ENCODE measurements at regions not wholly inside any gene's neighbourhood (a gene's known extent, or its start where the extent isn't known, plus 50 kb on each side); places are given as distances from the start of the nearest gene placed in this dataset.

DNA sequence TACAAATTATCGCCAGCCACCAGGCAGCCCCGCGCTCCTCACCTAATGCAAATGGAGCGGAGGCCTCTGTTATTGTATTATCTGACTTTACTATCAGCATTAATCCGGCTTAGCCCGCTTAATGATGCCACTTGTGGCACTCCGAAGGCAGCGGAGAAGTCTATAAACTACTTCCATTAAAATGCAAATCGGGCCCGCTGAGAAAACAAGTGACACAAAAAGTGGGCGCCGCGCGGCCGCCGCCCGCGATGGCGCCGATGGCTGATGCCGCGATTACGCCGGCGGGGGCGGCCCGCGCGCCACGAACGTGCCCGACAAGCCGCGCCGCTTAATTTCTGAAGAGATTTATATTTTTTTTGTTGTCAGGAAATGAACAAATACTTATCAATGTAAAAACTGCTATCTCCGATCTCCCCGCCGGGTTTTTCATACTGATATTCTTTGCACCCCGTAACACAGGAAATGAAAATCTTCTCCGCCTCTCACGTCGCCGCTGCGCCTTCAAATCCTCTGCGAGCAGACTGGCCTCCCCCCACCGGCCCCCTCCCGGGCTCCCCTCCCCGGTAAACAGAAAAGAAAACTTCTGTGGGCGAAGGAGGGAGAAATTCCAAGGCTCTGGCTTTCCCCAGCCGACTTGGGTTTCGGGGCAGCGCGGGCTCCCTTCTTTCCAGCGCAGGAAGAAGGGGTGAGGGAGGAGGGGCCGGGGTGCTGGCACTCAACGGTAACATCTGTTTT lies 221.8 kb downstream of the INSIG2 start:
- Mint-ChIP-seq H3K4me3 (peak overlapping the region; percentile 90), H3K9me3 (no peaks in the 10 kb centered on the region), H3K27ac (peak overlapping the region; percentile 94), H3K27me3 (no peaks in the 10 kb centered on the region), H3K36me3 (no peaks in the 10 kb centered on the region), H3K4me1 (no peaks in the 10 kb centered on the region)

DNA sequence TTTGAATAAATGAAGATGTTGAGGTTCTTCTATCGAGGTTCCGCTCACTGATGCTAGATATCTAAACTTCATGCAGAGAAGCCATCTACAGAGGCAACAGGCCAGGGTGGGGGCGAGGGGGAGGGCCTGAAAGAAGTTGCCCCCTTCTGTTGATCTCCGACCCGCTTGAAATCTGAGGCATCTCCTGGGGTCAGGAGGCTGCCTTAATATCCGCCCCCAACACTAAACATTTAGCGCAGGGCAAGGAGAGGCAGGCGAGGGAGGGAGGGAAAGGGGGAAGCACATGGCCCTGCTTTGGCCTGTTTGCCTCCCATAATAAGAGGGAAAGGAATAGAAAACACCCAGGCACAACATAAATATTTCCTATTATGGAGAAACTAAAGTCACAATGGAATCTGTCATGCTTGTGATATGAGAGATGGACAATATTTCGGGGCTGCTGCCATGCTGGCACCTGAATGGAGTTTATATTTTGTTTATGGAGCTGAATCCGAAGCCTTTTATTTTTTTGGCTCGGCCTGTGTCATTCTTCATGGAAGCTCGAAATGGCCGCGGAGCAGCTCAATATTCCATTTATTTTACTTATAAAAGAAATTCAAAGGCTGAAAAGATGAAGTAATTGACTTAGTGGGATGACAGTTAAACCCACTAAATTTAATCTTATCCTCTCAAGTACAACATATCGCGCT lies 221.1 kb downstream of the INSIG2 start:
- H3K27me3 Mint-ChIP-seq = no peaks in the 10 kb centered on the region
- no peaks in the 10 kb centered on the region for H3K4me1 Mint-ChIP-seq
- no peaks in the 10 kb centered on the region for H3K36me3 Mint-ChIP-seq
- H3K4me3 Mint-ChIP-seq = peak overlapping the region; percentile 90
- H3K9me3 Mint-ChIP-seq = no peaks in the 10 kb centered on the region
- H3K27ac Mint-ChIP-seq = peak overlapping the region; percentile 94

- Mint-ChIP-seq H3K9me3 (no peaks in the 10 kb centered on the region), H3K27ac (no peak overlapping the region), H3K36me3 (no peaks in the 10 kb centered on the region)
Measured at GRCh38 chr2:118307864-118308263, 219.6 kb downstream of the INSIG2 start.

DNA sequence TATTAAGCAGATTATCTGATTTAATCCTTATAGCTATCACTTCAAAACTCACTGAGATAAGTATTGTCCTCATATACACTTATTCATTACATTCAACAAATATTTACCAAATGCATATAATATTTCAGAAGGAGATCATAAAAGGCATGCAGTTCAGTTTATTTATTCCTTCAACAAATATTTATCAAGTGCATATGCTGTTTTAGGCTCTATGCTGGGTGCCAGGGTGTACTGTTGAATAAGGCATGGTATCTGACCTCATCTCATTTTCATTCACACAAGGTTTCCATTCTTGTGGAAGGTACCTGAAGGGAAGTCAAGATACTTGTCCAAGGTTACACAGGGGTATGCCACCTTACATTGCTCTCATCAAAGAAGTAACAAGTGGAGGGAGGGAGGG lies 213.0 kb downstream of the INSIG2 start:
- no peaks in the 10 kb centered on the region for H3K9me3 Mint-ChIP-seq
- H3K4me1 Mint-ChIP-seq = no peaks in the 10 kb centered on the region
- H3K4me3 Mint-ChIP-seq = no peak overlapping the region
- no peaks in the 10 kb centered on the region for H3K36me3 Mint-ChIP-seq
- H3K27me3 Mint-ChIP-seq = peaks cover 9% of the 10 kb centered on the region
- no peak overlapping the region for H3K27ac Mint-ChIP-seq

More at GRCh38 chr2:118307864-118308263, 219.6 kb downstream of the INSIG2 start:
- no peaks in the 10 kb centered on the region for H3K27me3 Mint-ChIP-seq
- no peaks in the 10 kb centered on the region for H3K4me1 Mint-ChIP-seq
- H3K4me3 Mint-ChIP-seq = no peak overlapping the region

- Mint-ChIP-seq H3K4me3 (no peak overlapping the region), H3K27ac (no peak overlapping the region), H3K4me1 (no peaks in the 10 kb centered on the region), H3K27me3 (peaks cover 9% of the 10 kb centered on the region), H3K9me3 (no peaks in the 10 kb centered on the region), H3K36me3 (no peaks in the 10 kb centered on the region)
Measured at GRCh38 chr2:118300832-118301231, 212.6 kb downstream of the INSIG2 start.

DNA sequence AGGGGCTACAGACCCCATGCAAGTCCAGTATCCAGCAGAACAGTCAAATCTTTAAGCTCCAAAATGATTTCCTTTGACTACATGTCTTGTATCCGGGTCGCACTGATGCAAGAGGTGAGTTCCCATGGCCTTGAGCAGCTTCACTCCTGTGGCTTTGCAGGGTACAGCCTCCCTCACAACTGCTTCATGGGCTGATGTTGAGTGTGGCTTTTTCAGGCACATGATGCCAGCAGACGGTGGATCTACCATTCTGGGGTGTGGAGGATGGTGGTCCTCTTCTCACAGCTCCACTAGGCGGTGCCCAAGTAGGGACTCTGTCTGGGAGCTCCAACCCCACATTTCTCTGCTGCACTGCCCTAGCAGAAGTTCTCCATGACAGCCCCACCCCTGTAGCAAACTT lies 208.4 kb downstream of the INSIG2 start:
- Mint-ChIP-seq H3K27ac (no peak overlapping the region), H3K9me3 (no peaks in the 10 kb centered on the region), H3K4me1 (no peaks in the 10 kb centered on the region), H3K4me3 (no peak overlapping the region), H3K27me3 (peaks cover 10% of the 10 kb centered on the region), H3K36me3 (no peaks in the 10 kb centered on the region)

DNA sequence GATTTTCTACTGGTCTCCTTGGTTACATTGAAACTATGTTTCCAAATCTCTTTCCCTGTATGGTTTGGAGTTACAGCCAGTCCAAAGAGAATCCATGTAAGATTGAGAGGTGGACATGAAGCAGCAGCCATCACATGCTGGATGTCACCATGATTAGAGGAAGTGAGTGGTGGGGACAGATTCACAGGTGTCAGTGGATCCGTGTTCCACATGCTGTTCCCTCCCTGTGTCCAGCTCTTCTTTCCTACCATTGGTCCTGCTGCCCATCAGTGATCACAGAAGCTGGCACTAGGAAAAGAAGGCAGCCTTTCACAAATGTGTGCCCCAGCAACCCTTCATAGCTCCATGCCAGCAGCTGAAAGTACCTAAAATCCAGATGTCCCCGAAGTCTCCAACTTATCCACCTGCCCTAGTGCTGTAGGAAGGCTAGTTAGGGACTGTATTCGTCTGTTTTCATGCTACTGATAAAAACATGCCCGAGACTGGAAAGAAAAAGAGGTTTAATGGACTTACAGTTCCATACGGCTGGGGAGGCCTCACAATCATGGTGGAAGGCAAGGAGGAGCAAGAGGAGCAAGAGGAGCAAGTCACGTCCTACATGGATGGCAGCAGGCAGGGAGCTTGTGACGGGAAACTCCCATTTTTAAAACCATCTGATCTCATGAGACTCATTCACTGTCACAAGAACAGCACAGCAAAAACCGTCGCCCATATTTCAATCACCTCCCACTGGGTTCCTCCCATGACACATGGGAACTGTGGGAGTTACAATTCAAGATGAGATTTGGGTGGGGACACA lies 207.5 kb downstream of the INSIG2 start:
- no peak overlapping the region for H3K4me3 Mint-ChIP-seq
- H3K9me3 Mint-ChIP-seq = no peaks in the 10 kb centered on the region
- H3K4me1 Mint-ChIP-seq = no peaks in the 10 kb centered on the region
- no peaks in the 10 kb centered on the region for H3K36me3 Mint-ChIP-seq
- H3K27ac Mint-ChIP-seq = no peak overlapping the region
- peaks cover 8% of the 10 kb centered on the region for H3K27me3 Mint-ChIP-seq

- Mint-ChIP-seq H3K27ac (no peak overlapping the region), H3K27me3 (peaks cover 4% of the 10 kb centered on the region), H3K4me3 (no peak overlapping the region), H3K9me3 (no peaks in the 10 kb centered on the region), H3K36me3 (no peaks in the 10 kb centered on the region), H3K4me1 (no peaks in the 10 kb centered on the region)
Measured at GRCh38 chr2:118294063-118294462, 205.8 kb downstream of the INSIG2 start.

DNA sequence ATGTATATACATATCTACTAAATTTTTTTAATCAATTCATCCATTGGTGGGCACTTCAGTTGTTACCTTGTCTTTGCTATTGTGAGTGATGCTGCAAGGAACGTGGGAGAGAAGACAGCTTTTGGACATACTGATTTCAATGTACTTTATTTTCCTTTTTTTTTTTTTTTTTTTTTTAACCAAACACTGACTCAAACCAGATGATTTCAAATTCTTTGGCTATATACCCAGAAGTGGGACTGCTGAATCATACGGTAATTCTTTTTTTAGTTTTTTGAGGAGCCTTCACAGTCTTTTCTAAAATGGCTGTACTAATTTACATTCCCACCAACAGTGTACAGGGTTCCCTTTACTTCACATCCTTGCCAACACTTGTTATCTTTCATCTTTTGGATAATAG lies 204.7 kb downstream of the INSIG2 start:
- H3K36me3 Mint-ChIP-seq = no peaks in the 10 kb centered on the region
- H3K27ac Mint-ChIP-seq = no peak overlapping the region
- peaks cover 4% of the 10 kb centered on the region for H3K27me3 Mint-ChIP-seq
- H3K4me3 Mint-ChIP-seq = no peak overlapping the region
- H3K9me3 Mint-ChIP-seq = no peaks in the 10 kb centered on the region
- H3K4me1 Mint-ChIP-seq = no peaks in the 10 kb centered on the region

DNA sequence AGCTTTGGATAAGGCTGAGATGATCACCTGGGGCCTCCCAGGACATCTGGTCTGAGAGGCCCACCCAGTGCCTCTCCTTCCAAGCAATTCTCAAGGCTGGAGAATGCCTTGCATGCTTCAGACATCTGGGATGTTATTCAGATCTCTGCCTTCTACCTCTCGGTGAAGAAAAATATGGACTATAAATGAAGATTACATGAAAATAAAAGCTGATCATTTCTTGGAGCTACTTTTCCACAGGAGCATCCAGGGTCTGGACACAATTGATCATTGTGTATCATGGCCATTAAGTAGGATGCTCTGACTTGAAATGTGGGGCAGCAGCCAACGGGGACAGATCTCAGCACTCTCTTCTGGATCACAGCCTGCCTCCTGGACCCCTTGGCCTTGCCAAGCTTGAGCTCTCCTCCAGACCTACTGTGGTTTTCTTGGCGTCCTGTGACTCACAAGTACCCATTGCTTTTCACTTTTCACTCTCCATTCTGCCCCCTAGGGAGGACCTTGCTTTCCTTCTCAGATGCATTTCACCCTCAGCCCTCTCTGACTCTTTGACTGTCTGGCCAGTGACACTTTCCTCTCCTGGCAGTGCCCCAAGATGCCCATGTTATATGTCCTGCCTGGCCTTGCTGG lies 203.1 kb downstream of the INSIG2 start:
- Mint-ChIP-seq H3K4me1 (no peaks in the 10 kb centered on the region), H3K4me3 (no peak overlapping the region), H3K27ac (no peak overlapping the region), H3K36me3 (no peaks in the 10 kb centered on the region), H3K27me3 (peaks cover 2% of the 10 kb centered on the region), H3K9me3 (no peaks in the 10 kb centered on the region)

DNA sequence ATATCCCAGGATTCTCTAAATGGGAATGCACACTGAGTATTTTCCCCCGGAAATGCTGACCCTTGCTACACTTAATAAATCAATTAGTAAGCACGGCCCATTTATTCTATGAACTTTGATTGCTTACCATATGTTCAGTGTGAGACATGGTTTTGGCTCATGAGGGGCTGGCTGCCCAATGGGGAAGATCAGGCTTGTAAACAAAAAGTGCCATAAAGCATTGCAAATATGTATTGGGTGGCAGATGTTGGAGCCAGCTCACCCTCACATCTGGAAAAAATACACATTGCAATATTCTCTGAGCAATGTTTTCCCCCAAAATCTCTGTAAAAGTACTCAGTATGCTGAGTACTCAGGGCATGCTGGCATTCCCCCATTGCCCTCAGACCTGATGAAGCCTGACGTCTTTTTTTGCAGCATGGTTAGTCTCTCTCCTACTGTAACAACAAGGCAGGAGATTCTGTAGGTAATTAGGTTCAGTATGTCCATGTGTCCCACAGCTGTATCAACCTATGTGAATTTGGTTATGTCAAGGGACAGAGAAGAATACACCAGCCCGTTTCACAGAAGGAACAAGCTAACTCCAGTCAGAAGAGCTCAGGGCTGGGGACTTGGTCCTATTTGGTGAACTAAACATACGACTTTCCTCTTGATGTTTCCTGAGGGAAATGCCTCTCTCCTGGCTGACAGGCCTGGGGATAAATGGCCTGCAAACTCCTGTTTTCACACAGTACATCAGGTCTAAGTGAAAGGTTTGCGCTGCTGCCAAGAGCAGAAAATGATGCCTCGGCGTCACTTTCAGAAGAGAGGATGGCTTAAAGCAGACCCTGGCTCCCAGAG lies 202.4 kb downstream of the INSIG2 start:
- H3K36me3 Mint-ChIP-seq = no peaks in the 10 kb centered on the region
- H3K27ac Mint-ChIP-seq = no peak overlapping the region
- H3K27me3 Mint-ChIP-seq = peaks cover 2% of the 10 kb centered on the region
- no peak overlapping the region for H3K4me3 Mint-ChIP-seq
- H3K4me1 Mint-ChIP-seq = no peaks in the 10 kb centered on the region
- no peaks in the 10 kb centered on the region for H3K9me3 Mint-ChIP-seq

GRCh38 chr2:118279005-118279404 lies 190.7 kb downstream of the INSIG2 start:
- no peaks in the 10 kb centered on the region for H3K4me1 Mint-ChIP-seq
- no peaks in the 10 kb centered on the region for H3K36me3 Mint-ChIP-seq
- peaks cover 7% of the 10 kb centered on the region for H3K27me3 Mint-ChIP-seq
- no peak overlapping the region for H3K27ac Mint-ChIP-seq
- no peak overlapping the region for H3K4me3 Mint-ChIP-seq
- H3K9me3 Mint-ChIP-seq = no peaks in the 10 kb centered on the region

DNA sequence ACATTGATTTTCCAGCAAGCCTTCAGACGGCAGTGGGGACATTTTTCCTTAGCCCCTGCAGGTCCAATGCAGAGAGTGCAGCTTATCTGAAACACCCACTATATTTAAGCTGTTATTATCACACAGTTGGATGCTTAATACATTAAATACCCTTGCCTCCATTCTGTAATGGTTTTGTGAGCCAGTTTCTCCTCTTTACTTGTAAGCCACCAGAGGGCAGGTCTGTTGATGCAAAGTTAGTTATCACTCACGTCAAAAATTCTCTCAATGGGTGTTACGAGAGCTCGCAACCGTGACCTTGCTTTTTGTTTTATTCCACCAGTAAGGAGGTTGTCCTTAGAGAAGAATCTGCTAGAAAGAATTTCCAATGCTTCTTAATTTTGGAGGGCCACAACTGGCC lies 189.8 kb downstream of the INSIG2 start:
- Mint-ChIP-seq H3K9me3 (no peaks in the 10 kb centered on the region), H3K36me3 (no peaks in the 10 kb centered on the region), H3K27ac (no peak overlapping the region), H3K4me1 (no peaks in the 10 kb centered on the region), H3K4me3 (no peak overlapping the region), H3K27me3 (peaks cover 11% of the 10 kb centered on the region)

GRCh38 chr2:118274841-118275510 lies 186.7 kb downstream of the INSIG2 start:
- H3K27ac Mint-ChIP-seq = no peak overlapping the region
- no peaks in the 10 kb centered on the region for H3K9me3 Mint-ChIP-seq
- H3K27me3 Mint-ChIP-seq = peaks cover 6% of the 10 kb centered on the region
- H3K36me3 Mint-ChIP-seq = no peaks in the 10 kb centered on the region
- H3K4me3 Mint-ChIP-seq = no peak overlapping the region
- H3K4me1 Mint-ChIP-seq = no peaks in the 10 kb centered on the region

Data from activated naive CD4-positive, alpha-beta T cell treated with anti-CD3 and anti-CD28 coated beads, Interleukin-2, amount 50 U/mL, for 24 hours (primary cell).